ENCODE measurements at regions not wholly inside any gene's neighbourhood (a gene's known extent, or its start where the extent isn't known, plus 50 kb on each side); places are given as distances from the start of the nearest gene placed in this dataset.

- DNase-seq (ENCODE audit: low spot score) (no peak), ATAC-seq (ENCODE audit: low FRiP score) (no peak)
- TF ChIP-seq CTCF (IDR thresholded peaks at IDR 0.05) = no peak
Measured at GRCh38 chr1:239706245-239706892, 320.0 kb downstream of the CHRM3 start.

DNA sequence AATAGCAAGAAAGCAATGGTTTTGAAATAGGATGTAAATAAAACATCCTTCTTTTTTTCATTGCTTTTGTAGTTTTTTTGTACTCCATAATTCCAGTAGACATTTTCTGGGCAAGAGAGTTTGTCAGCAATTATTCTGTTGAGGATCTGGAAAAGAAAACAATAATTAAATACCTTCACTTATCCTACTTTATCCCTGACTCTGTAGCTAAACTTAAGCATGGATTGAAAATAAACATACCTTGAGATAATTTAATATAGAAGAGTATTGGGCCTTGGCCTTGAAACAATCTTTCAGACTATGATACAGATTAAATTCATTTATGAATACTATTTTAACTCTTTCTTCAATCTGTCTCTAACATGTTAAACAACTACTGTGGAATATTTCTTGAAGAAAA is 321.2 kb downstream of the CHRM3 start:
- no peak for ATAC-seq (ENCODE audit: low FRiP score)
- DNase-seq (ENCODE audit: low spot score) = no peak
- TF ChIP-seq CTCF (IDR thresholded peaks at IDR 0.05) = no peak

DNA sequence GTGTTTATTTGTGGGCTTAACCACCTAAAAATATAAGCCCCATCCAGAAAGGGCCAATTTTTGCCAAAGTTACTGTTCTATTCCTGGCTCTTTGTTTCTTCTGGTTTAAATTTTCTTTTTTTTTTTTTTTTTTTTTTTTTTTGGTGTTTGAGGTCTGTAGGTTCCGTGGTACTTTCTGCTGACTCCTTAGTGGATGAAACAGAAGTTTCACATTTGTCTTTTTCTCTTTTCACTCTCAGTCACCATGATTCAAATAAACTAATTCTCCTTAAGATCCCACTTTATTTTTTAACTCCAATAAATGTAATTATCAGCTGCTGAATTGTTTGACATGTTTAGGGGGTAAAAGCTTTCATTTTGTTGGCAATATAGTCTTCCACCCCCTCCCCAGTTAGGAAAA is 322.3 kb downstream of the CHRM3 start:
- TF ChIP-seq CTCF (IDR thresholded peaks at IDR 0.05) = no peak
- no peak for ATAC-seq (ENCODE audit: low FRiP score)

DNA sequence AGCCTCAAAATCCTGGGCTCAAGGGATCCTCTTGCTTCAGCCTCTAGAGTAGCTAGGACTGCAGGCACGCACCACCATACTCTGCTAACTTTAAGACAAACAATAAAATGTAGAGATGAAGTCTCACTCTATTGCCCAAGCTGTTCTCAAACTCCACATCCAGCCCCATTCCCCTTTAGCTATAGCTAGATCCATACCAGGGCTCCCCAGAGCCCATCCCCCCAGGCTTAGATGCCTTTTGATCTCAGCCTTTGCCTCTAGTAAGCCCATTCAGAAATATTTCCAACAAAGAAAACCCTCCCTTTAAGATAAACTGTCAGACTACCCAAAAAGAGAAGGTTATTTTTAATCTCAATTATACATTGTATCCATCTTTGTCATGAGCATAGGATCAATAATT is 325.4 kb downstream of the CHRM3 start:
- ATAC-seq (ENCODE audit: low FRiP score) (no peak), DNase-seq (ENCODE audit: low spot score) (no peak)
- TF ChIP-seq CTCF (IDR thresholded peaks at IDR 0.05) = no peak

More for the DNA sequence above, 322.3 kb downstream of the CHRM3 start:
- DNase-seq (ENCODE audit: low spot score) = no peak

DNA sequence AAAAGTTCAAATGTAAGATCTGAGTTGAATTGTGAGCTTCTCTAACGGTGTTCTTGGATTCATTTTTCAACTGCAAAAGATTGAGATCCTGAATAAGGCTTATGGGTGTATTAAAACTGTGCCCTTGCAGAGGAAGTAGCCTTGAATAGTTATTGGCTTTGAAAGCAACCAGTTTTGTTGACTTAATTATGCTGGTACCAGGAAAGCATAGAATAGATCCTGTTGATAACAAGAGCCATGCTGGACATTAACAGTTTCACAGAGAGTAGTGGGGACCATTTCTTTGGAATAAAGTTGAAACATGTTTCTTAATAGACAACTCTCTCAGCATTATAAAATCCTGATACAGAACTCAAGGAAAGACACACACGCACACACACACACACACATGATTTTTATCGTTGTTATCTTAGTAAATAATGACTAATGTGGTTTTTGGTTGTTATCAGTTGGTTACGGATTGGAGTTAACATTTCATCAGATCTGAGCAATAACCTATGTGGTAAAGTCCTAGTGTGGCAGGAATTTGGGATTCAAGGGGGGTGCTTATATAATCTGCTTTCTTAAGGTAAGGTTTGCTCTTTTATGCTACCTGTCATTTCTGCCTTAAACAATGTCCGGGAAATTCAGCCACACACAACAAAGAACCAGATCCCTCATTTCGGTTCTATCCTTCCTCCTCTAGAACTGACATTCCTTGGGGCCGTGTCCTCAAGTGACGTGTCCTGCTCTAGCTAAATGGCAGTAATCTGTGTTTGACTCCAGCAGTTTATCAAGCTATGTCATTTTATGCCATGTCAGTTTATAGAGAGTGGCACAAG is 330.9 kb downstream of the CHRM3 start:
- ATAC-seq (ENCODE audit: low FRiP score) (no peak), DNase-seq (ENCODE audit: low spot score) (no peak)
- no peak for TF ChIP-seq CTCF (IDR thresholded peaks at IDR 0.05)

GRCh38 chr1:239717918-239718184 is 331.5 kb downstream of the CHRM3 start:
- ATAC-seq (ENCODE audit: low FRiP score) (no peak), DNase-seq (ENCODE audit: low spot score) (no peak)
- TF ChIP-seq CTCF (IDR thresholded peaks at IDR 0.05) = no peak

GRCh38 chr1:239718571-239718970 is 332.2 kb downstream of the CHRM3 start:
- TF ChIP-seq CTCF (IDR thresholded peaks at IDR 0.05) = no peak
- ATAC-seq (ENCODE audit: low FRiP score) (no peak), DNase-seq (ENCODE audit: low spot score) (no peak)

All from omental fat pad (tissue), 3 donors.